Liver (tissue), 8 donors: ENCODE measurements at regions not wholly inside any gene's neighbourhood (a gene's known extent, or its start where the extent isn't known, plus 50 kb on each side); places are given as distances from the start of the nearest gene placed in this dataset.

Source experiments
- DNase-seq: peaks from one replicate; pipeline ENCODE4 v3.0.0-alpha.2; 2017; ENCODE audit warnings: low spot score
- H3K27ac ChIP-seq, 2 donors: one replicate each; pipeline ENCODE4 v1.7.0; 2013; ENCODE audit warnings: inconsistent platforms in 2 of 2, low read length in 2 of 2, control low read depth in 1 of 2, low read depth in 1 of 2, mild to moderate bottlenecking in 1 of 2
- H3K27me3 ChIP-seq, 4 donors: one replicate each; pipeline versions ENCODE4 v1.6.1 to v1.7.0; 2013; ENCODE audit warnings: low read length in 3 of 4, inconsistent platforms in 1 of 4, mild to moderate bottlenecking in 1 of 4, moderate library complexity in 1 of 4; ENCODE audit not compliant: control insufficient read depth in 4 of 4, insufficient read depth in 4 of 4
- H3K36me3 ChIP-seq, 4 donors: one replicate each; pipeline versions ENCODE4 v1.6.1 to v1.7.0; 2013; ENCODE audit warnings: low read length in 3 of 4, mild to moderate bottlenecking in 3 of 4, low read depth in 1 of 4, moderate library complexity in 1 of 4; ENCODE audit not compliant: control insufficient read depth in 4 of 4, insufficient read depth in 3 of 4
- H3K4me1 ChIP-seq, 4 donors: one replicate each; pipeline versions ENCODE4 v1.6.1 to v1.7.0; 2013; ENCODE audit warnings: low read length in 3 of 4, mild to moderate bottlenecking in 3 of 4, moderate library complexity in 1 of 4; ENCODE audit not compliant: control insufficient read depth in 4 of 4, insufficient read depth in 4 of 4
- H3K4me3 ChIP-seq, 3 donors: one replicate each; pipeline versions ENCODE4 v1.6.1 to v1.7.0; 2013; ENCODE audit warnings: low read length in 3 of 3, control low read depth in 1 of 3, low read depth in 1 of 3, mild to moderate bottlenecking in 1 of 3
- H3K9ac ChIP-seq, 2 donors: one replicate each; pipeline ENCODE4 v1.7.0; 2013; ENCODE audit warnings: low read length in 2 of 2, mild to moderate bottlenecking in 2 of 2, moderate library complexity in 2 of 2, control low read depth in 1 of 2, low read depth in 1 of 2
- H3K9me3 ChIP-seq, 4 donors: one replicate each; pipeline versions ENCODE4 v1.6.1 to v1.7.0; 2013; ENCODE audit warnings: low read length in 3 of 4; ENCODE audit not compliant: control insufficient read depth in 4 of 4
- EGR1 ChIP-seq, 2 donors: IDR thresholded peaks; 2 replicates each; pipeline ENCODE4 v1.6.1; 2016 to 2018; ENCODE audit warnings: antibody characterized with exemption in 2 of 2, low read depth in 2 of 2
- FOXA1 ChIP-seq: IDR thresholded peaks from 2 replicates; pipeline ENCODE4 v1.6.1; 2016; ENCODE audit warnings: antibody characterized with exemption
- GABPA ChIP-seq, 2 donors: IDR thresholded peaks in 1 of 2; conservative IDR thresholded peaks in 1 of 2; 2 replicates each; pipeline ENCODE4 v1.6.1; 2016; ENCODE audit warnings: antibody characterized with exemption in 2 of 2, mild to moderate bottlenecking in 1 of 2, moderate library complexity in 1 of 2
- HNF4A ChIP-seq, 2 donors: conservative IDR thresholded peaks; 2 replicates each; pipeline ENCODE4 v1.6.1; 2016; ENCODE audit warnings: antibody characterized with exemption in 2 of 2, mild to moderate bottlenecking in 2 of 2
- HNF4G ChIP-seq: IDR thresholded peaks from 2 replicates; pipeline ENCODE4 v1.6.1; 2016; ENCODE audit warnings: antibody characterized with exemption
- JUND ChIP-seq, 2 donors: IDR thresholded peaks; 2 replicates each; pipeline ENCODE4 v1.6.1; 2016; ENCODE audit warnings: antibody characterized with exemption in 2 of 2
- NR2F2 ChIP-seq: IDR thresholded peaks from 2 replicates; pipeline ENCODE4 v1.6.1; 2016; ENCODE audit warnings: antibody characterized with exemption
- RAD21 ChIP-seq, 2 donors: IDR thresholded peaks; 2 replicates each; pipeline ENCODE4 v1.6.1; 2016; ENCODE audit warnings: antibody characterized with exemption in 2 of 2, mild to moderate bottlenecking in 2 of 2
- RXRA ChIP-seq, 2 donors: IDR thresholded peaks; 2 replicates each; pipeline ENCODE4 v1.6.1; 2017 to 2018; ENCODE audit warnings: antibody characterized with exemption in 2 of 2, mild to moderate bottlenecking in 1 of 2
- SP1 ChIP-seq: IDR thresholded peaks from 2 replicates; pipeline ENCODE4 v1.6.1; 2018; ENCODE audit warnings: antibody characterized with exemption, mild to moderate bottlenecking
- TAF1 ChIP-seq: conservative IDR thresholded peaks from 2 replicates; pipeline ENCODE4 v1.6.1; 2016; ENCODE audit warnings: antibody characterized with exemption, mild to moderate bottlenecking
- YY1 ChIP-seq: IDR thresholded peaks from 2 replicates; pipeline ENCODE4 v1.6.1; 2016; ENCODE audit warnings: antibody characterized with exemption, mild to moderate bottlenecking
- WGBS: extraction: QIAGEN DNeasy Blood & Tissue Kit; methylation state at CpG from one replicate; pipeline ENCODE4 v1.1.7; 2013; 5-methylcytosine and 5-hydroxymethylcytosine counted together
- TF ChIP-seq, protein P1 (sequence below): IDR thresholded peaks from 2 replicates; pipeline ENCODE4 v1.6.1; 2016; ENCODE audit warnings: antibody characterized with exemption
- TF ChIP-seq, protein P2 (sequence below): fragments of 150-350 bp; IDR thresholded peaks from 2 replicates; pipeline ENCODE4 v1.5.1; 2017; ENCODE audit warnings: improper control_type of control experiment, low read depth, low read length; ENCODE audit not compliant: missing input control
- TF ChIP-seq, protein P3 (sequence below): IDR thresholded peaks from 2 replicates; pipeline ENCODE4 v1.6.1; 2016; ENCODE audit warnings: antibody characterized with exemption
- donor health status: healthy.
- donor health status: healthy.
- donor health status: healthy.
- donor health status: healthy.
- donor health status: healthy.

DNA sequence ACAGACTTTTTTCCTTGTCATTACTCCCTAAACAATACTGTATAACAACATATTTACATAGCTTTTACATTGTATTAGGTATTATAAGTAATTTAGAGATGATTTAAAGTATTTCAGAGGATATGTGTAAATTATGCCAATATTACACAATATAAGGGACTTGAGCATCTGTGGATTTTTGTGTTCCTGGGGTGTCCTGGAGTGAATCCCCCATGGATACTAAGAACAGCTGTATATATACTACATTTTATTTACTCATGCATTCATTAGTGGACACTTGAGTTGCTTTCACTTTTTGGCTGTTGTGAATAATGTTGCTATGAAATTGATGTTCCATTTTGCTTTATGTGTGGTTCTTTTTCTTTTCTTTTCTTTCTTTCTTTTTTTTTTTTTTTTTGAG lies 348.8 kb downstream of the SH3GL2 start (continued):
- TF ChIP-seq, protein P1, sequence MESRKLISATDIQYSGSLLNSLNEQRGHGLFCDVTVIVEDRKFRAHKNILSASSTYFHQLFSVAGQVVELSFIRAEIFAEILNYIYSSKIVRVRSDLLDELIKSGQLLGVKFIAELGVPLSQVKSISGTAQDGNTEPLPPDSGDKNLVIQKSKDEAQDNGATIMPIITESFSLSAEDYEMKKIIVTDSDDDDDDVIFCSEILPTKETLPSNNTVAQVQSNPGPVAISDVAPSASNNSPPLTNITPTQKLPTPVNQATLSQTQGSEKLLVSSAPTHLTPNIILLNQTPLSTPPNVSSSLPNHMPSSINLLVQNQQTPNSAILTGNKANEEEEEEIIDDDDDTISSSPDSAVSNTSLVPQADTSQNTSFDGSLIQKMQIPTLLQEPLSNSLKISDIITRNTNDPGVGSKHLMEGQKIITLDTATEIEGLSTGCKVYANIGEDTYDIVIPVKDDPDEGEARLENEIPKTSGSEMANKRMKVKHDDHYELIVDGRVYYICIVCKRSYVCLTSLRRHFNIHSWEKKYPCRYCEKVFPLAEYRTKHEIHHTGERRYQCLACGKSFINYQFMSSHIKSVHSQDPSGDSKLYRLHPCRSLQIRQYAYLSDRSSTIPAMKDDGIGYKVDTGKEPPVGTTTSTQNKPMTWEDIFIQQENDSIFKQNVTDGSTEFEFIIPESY = no peak
- TF ChIP-seq FOXA1 = no peak
- TF ChIP-seq YY1 = no peak
- TF ChIP-seq RAD21 (IDR thresholded peaks at IDR 0.05) = no peak
- TF ChIP-seq TAF1 = no peak
- TF ChIP-seq JUND (IDR thresholded peaks at IDR 0.05) = no peak
- no peak for TF ChIP-seq HNF4A (conservative IDR thresholded peaks at IDR 0.05)

DNA sequence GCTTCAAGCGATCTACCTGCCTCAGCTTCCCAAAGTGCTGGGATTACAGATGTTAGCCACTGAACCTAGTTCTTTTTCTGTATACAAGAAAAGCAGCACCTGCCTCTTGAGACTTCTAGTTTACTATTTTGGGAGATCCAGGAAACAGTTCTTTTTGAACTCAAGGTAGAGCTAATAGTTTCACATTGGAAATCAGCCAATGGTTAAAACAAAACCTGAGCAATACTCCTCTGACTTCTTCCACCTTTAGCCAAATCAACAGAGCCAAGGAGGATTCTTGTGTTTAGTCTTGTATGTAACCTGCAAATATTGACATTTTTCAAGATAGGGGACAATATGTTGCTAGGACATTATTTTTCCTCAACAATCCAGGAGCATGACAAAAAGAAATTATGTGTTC lies 349.4 kb downstream of the SH3GL2 start:
- Histone ChIP-seq H3K36me3 (no peaks in the 10 kb centered on the region), H3K9me3 (no peaks in the 10 kb centered on the region), H3K27ac (no peak overlapping the region), H3K4me1 (no peaks in the 10 kb centered on the region), H3K27me3 (no peaks in the 10 kb centered on the region), H3K9ac (no peak overlapping the region), H3K4me3 (no peak overlapping the region)
- WGBS = 89% methylated on average over 1 of the region's 1 CpG
- TF ChIP-seq HNF4G (no peak), HNF4A (conservative IDR thresholded peaks at IDR 0.05) (no peak), EGR1 (IDR thresholded peaks at IDR 0.05; ENCODE audit: low read depth in 2 of 2) (no peak), RXRA (IDR thresholded peaks at IDR 0.05) (no peak)
- no peak for DNase-seq

DNA sequence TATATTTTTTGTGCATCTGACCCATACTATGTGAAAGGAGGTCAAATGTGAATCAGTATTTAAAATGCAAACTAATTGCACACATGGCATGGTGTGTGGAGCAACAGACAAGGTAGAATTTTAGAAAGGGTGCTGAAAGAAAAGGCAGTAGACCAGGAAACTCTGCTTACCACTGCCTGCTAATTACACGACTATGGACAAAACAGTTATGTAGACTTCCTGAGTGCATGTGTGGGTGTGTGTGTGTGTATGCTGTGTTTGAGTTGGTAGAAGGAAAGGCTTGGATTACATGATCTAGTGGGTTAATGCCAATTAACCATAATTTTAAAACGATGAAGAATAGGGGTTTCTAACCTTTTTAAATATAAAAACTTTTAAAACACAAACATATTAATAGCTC lies 349.9 kb downstream of the SH3GL2 start:
- H3K36me3 ChIP-seq = no peaks in the 10 kb centered on the region
- no peak for DNase-seq
- H3K9ac ChIP-seq = no peak overlapping the region
- 51% methylated on average over 2 of the region's 2 CpGs for WGBS
- TF ChIP-seq RXRA (IDR thresholded peaks at IDR 0.05) = no peak
- TF ChIP-seq HNF4A (conservative IDR thresholded peaks at IDR 0.05) = no peak
- no peak for TF ChIP-seq HNF4G
- TF ChIP-seq, protein P1 = no peak
- TF ChIP-seq SP1 = no peak
- TF ChIP-seq EGR1 (IDR thresholded peaks at IDR 0.05; ENCODE audit: low read depth in 2 of 2) = no peak
- TF ChIP-seq, protein P2, sequence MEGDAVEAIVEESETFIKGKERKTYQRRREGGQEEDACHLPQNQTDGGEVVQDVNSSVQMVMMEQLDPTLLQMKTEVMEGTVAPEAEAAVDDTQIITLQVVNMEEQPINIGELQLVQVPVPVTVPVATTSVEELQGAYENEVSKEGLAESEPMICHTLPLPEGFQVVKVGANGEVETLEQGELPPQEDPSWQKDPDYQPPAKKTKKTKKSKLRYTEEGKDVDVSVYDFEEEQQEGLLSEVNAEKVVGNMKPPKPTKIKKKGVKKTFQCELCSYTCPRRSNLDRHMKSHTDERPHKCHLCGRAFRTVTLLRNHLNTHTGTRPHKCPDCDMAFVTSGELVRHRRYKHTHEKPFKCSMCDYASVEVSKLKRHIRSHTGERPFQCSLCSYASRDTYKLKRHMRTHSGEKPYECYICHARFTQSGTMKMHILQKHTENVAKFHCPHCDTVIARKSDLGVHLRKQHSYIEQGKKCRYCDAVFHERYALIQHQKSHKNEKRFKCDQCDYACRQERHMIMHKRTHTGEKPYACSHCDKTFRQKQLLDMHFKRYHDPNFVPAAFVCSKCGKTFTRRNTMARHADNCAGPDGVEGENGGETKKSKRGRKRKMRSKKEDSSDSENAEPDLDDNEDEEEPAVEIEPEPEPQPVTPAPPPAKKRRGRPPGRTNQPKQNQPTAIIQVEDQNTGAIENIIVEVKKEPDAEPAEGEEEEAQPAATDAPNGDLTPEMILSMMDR = no peak
- TF ChIP-seq, protein P3, sequence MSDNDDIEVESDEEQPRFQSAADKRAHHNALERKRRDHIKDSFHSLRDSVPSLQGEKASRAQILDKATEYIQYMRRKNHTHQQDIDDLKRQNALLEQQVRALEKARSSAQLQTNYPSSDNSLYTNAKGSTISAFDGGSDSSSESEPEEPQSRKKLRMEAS = no peak
- TF ChIP-seq RAD21 (IDR thresholded peaks at IDR 0.05) = no peak
- no peak for TF ChIP-seq GABPA (IDR thresholded peaks at IDR 0.05 in 1 of 2, conservative IDR thresholded peaks at IDR 0.05 in 1 of 2)
- no peak for TF ChIP-seq JUND (IDR thresholded peaks at IDR 0.05)
- TF ChIP-seq NR2F2 = no peak
- no peak for TF ChIP-seq FOXA1
- H3K4me3 ChIP-seq = no peak overlapping the region
- H3K4me1 ChIP-seq = no peaks in the 10 kb centered on the region
- H3K27ac ChIP-seq = no peak overlapping the region
- no peaks in the 10 kb centered on the region for H3K9me3 ChIP-seq
- H3K27me3 ChIP-seq = no peaks in the 10 kb centered on the region
